ENCODE measurements at regions not wholly inside any gene's neighbourhood (a gene's known extent, or its start where the extent isn't known, plus 50 kb on each side); places are given as distances from the start of the nearest gene placed in this dataset.

DNA sequence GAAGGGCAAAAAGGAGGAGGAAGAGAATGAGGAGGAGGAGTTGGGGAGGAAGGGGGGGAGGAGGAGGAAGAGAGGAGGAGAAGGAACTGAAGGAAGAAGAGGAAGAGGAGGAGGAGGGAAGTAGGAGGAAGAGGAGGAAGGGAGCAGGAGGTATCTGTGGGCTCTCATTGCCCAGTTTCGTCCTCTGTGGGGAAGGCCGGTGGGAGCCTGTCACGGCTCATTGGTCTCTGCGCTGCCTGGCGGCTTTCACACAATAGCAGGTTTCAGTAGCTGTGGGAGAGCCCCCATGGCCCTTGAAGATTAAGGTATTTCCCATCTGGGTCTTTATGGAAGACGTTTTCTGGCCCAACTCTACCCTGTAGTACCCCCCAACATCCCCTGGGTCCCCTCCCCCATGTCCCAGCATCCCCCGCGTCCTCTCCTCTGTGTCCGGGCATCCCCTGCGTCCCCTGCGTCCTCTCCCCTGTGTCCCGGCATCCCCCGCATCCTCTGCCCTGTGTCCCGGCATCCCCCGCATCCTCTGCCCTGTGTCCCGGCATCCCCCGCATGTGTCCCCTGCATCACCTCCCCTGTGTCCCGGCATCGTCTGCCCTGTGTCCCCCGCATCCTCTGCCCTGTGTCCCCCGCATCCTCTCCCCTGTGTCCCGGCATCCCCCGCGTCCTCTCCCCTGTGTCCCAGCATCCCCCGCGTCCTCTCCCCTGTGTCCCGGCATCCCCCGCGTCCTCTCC lies 278.2 kb upstream of the SFSWAP start:
- dilution Hi-C loops (cut with MboI; ENCODE audit: extremely low pct_ligation_motif_present, low sequenced_read_pairs): no loop called here
- H4K20me1 ChIP-seq (ENCODE audit: control insufficient read depth, extremely low read depth, insufficient read depth, low read length): no peaks in the 10 kb centered on the region
- FAIRE-seq: no peak
- H3K4me2 ChIP-seq (ENCODE audit: control insufficient read depth, extremely low read depth, insufficient read depth, low read depth, low read length): no peak overlapping the region
- H3K27me3 ChIP-seq (ENCODE audit: control insufficient read depth, extremely low read depth, insufficient read depth, low read length): no peaks in the 10 kb centered on the region
- no peak overlapping the region for H3K9ac ChIP-seq (ENCODE audit: control insufficient read depth, extremely low read depth, insufficient read depth, low read length)
- no peak overlapping the region for H3K4me3 ChIP-seq (ENCODE audit: control insufficient read depth in 2 of 3, extremely low read depth in 1 of 3, insufficient read depth in 2 of 3, low read depth in 1 of 3, low read length in 3 of 3)
- H3K9me1 ChIP-seq (ENCODE audit: control insufficient read depth, extremely low read depth, insufficient read depth, low read length): no peaks in the 10 kb centered on the region
- H3K79me2 ChIP-seq (ENCODE audit: control insufficient read depth, insufficient read depth, low read length): no peaks in the 10 kb centered on the region
- no peaks in the 10 kb centered on the region for H3K4me1 ChIP-seq (ENCODE audit: control insufficient read depth, extremely low read depth, insufficient read depth, low read length)
- no peak for DNase-seq (ENCODE audit: low read depth, low spot score)
- H2AFZ ChIP-seq (ENCODE audit: control insufficient read depth, low read length): no peak overlapping the region
- TF ChIP-seq, protein P1, sequence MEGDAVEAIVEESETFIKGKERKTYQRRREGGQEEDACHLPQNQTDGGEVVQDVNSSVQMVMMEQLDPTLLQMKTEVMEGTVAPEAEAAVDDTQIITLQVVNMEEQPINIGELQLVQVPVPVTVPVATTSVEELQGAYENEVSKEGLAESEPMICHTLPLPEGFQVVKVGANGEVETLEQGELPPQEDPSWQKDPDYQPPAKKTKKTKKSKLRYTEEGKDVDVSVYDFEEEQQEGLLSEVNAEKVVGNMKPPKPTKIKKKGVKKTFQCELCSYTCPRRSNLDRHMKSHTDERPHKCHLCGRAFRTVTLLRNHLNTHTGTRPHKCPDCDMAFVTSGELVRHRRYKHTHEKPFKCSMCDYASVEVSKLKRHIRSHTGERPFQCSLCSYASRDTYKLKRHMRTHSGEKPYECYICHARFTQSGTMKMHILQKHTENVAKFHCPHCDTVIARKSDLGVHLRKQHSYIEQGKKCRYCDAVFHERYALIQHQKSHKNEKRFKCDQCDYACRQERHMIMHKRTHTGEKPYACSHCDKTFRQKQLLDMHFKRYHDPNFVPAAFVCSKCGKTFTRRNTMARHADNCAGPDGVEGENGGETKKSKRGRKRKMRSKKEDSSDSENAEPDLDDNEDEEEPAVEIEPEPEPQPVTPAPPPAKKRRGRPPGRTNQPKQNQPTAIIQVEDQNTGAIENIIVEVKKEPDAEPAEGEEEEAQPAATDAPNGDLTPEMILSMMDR (optimal IDR thresholded peaks at IDR 0.05 in 1 of 3, IDR thresholded peaks at IDR 0.05 in 1 of 3, conservative IDR thresholded peaks at IDR 0.05 in 1 of 3; ENCODE audit: extremely low read depth in 1 of 3, insufficient read depth in 2 of 3, low read length in 3 of 3): no peak
- TF ChIP-seq EZH2 (IDR thresholded peaks at IDR 0.05; ENCODE audit: low read length): no peak
- no peak overlapping the region for H3K27ac ChIP-seq (ENCODE audit: control insufficient read depth, insufficient read depth, low read length)
- H3K9me3 ChIP-seq (ENCODE audit: control insufficient read depth, low read depth, low read length): no peaks in the 10 kb centered on the region
- H3K36me3 ChIP-seq (ENCODE audit: control insufficient read depth in 2 of 2, extremely low read depth in 1 of 2, insufficient read depth in 2 of 2, low read length in 2 of 2): no peaks in the 10 kb centered on the region

DNA sequence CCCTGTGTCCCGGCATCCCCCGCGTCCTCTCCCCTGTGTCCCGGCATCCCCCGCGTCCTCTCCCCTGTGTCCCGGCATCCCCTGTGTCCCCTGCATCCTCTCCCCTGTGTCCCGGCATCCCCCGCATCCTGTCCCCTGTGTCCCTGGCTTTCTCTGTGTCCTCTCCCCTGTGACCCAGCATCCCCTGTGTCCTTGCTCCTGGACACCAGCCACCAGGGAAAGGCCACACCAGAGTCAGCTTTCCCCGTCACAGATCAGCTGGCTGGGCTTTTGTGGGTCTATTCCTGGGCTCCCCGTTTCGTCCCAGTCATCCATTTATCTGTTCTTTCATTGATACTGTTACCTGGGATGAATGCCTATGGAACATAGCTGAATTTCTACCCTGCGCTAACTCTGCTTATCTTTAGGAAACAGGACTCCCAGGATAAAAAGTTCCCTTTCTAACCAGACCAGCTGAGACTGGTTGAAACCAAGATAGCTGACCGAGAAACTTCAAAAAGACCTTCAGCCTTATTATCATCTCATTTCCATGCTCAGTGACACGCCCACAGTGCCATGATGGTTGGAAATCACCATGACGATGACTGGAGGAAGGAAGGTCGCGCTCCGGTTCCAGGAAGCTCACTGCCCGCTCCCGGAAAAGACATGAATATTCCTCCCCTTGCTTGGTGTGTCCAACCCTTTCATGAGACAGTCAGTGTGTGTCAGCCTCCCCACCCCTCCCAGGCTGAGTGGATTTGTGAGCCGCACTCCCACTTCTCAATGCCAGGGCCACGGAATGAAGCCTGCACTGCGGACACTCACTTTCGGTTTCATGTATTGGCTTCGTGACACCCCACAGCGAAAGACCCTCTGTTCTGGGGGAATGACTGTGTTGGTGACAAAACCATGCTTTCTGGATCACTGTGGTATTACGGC lies 276.4 kb upstream of the SFSWAP start:
- no peak overlapping the region for H3K9ac ChIP-seq (ENCODE audit: control insufficient read depth, extremely low read depth, insufficient read depth, low read length)
- H3K36me3 ChIP-seq (ENCODE audit: control insufficient read depth in 2 of 2, extremely low read depth in 1 of 2, insufficient read depth in 2 of 2, low read length in 2 of 2): no peaks in the 10 kb centered on the region
- H3K4me3 ChIP-seq (ENCODE audit: control insufficient read depth in 2 of 3, extremely low read depth in 1 of 3, insufficient read depth in 2 of 3, low read depth in 1 of 3, low read length in 3 of 3): no peak overlapping the region
- no peaks in the 10 kb centered on the region for H3K9me1 ChIP-seq (ENCODE audit: control insufficient read depth, extremely low read depth, insufficient read depth, low read length)
- TF ChIP-seq, protein P1 (optimal IDR thresholded peaks at IDR 0.05 in 1 of 3, IDR thresholded peaks at IDR 0.05 in 1 of 3, conservative IDR thresholded peaks at IDR 0.05 in 1 of 3; ENCODE audit: extremely low read depth in 1 of 3, insufficient read depth in 2 of 3, low read length in 3 of 3): no peak
- TF ChIP-seq EZH2 (IDR thresholded peaks at IDR 0.05; ENCODE audit: low read length): no peak
- FAIRE-seq: no peak
- dilution Hi-C loops (cut with MboI; ENCODE audit: extremely low pct_ligation_motif_present, low sequenced_read_pairs): no loop called here
- no peaks in the 10 kb centered on the region for H3K4me1 ChIP-seq (ENCODE audit: control insufficient read depth, extremely low read depth, insufficient read depth, low read length)
- H4K20me1 ChIP-seq (ENCODE audit: control insufficient read depth, extremely low read depth, insufficient read depth, low read length): no peaks in the 10 kb centered on the region
- no peak overlapping the region for H3K4me2 ChIP-seq (ENCODE audit: control insufficient read depth, extremely low read depth, insufficient read depth, low read depth, low read length)
- H3K27me3 ChIP-seq (ENCODE audit: control insufficient read depth, extremely low read depth, insufficient read depth, low read length): no peaks in the 10 kb centered on the region
- no peaks in the 10 kb centered on the region for H3K9me3 ChIP-seq (ENCODE audit: control insufficient read depth, low read depth, low read length)
- no peak overlapping the region for H3K27ac ChIP-seq (ENCODE audit: control insufficient read depth, insufficient read depth, low read length)
- no peaks in the 10 kb centered on the region for H3K79me2 ChIP-seq (ENCODE audit: control insufficient read depth, insufficient read depth, low read length)
- no peak for DNase-seq (ENCODE audit: low read depth, low spot score)
- no peak overlapping the region for H2AFZ ChIP-seq (ENCODE audit: control insufficient read depth, low read length)

All from keratinocyte (primary cell).